OCI-LY1 (cell line): ENCODE measurements at regions not wholly inside any gene's neighbourhood (a gene's known extent, or its start where the extent isn't known, plus 50 kb on each side); places are given as distances from the start of the nearest gene placed in this dataset.

Experiments
- H2AFZ ChIP-seq: fragments of 200-600 bp; sonication (generic), shearing (Covaris generic); 2 replicates; pipeline ENCODE4 v1.6.0; 2014; ENCODE audit warnings: antibody characterized with exemption, mild to moderate bottlenecking, low read length
- H3F3A ChIP-seq: fragments of 200-600 bp; sonication (generic), shearing (Covaris generic); 2 replicates; pipeline ENCODE4 v1.6.0; 2014; ENCODE audit warnings: mild to moderate bottlenecking, antibody characterized with exemption, low read length, moderate library complexity; ENCODE audit not compliant: insufficient read depth
- H3K27ac ChIP-seq: fragments of 200-600 bp; sonication (generic); 2 replicates; pipeline ENCODE4 v1.5.1; 2014; ENCODE audit warnings: low read length, mixed run types, mild to moderate bottlenecking, low read depth; ENCODE audit not compliant: poor library complexity, severe bottlenecking
- H3K27me3 ChIP-seq: fragments of 200-600 bp; sonication (generic); 2 replicates; pipeline ENCODE4 v1.6.0; 2014; ENCODE audit warnings: antibody characterized with exemption, mild to moderate bottlenecking, low read length, moderate library complexity; ENCODE audit not compliant: insufficient read depth
- H3K36me3 ChIP-seq: fragments of 200-600 bp; sonication (generic); 2 replicates; pipeline ENCODE4 v1.6.1; 2014; ENCODE audit warnings: mild to moderate bottlenecking, antibody characterized with exemption, low read length, moderate library complexity, mixed read lengths; ENCODE audit not compliant: insufficient read depth
- H3K4me1 ChIP-seq: fragments of 200-600 bp; sonication (generic); 2 replicates; pipeline ENCODE4 v1.5.1; 2014; ENCODE audit warnings: mild to moderate bottlenecking, low read length, moderate library complexity; ENCODE audit not compliant: insufficient read depth, severe bottlenecking
- H3K4me2 ChIP-seq: fragments of 200-600 bp; sonication (generic), shearing (Covaris generic); 2 replicates; pipeline ENCODE4 v1.6.1; 2014; ENCODE audit warnings: low read length
- H3K4me3 ChIP-seq: fragments of 200-600 bp; sonication (generic); 2 replicates; pipeline ENCODE4 v1.5.1; 2014; ENCODE audit warnings: low read length, low read depth, mild to moderate bottlenecking, mixed read lengths; ENCODE audit not compliant: poor library complexity, severe bottlenecking
- H3K79me2 ChIP-seq: fragments of 200-600 bp; shearing (Covaris generic); 2 replicates; pipeline ENCODE4 v1.6.1; 2016; ENCODE audit warnings: mixed run types, low read length, mixed read lengths; ENCODE audit not compliant: insufficient read depth
- H3K9ac ChIP-seq: fragments of 200-600 bp; sonication (generic), shearing (Covaris generic); 2 replicates; pipeline ENCODE4 v1.6.1; 2014; ENCODE audit warnings: mild to moderate bottlenecking, low read length, mixed read lengths
- H3K9me2 ChIP-seq: fragments of 200-600 bp; sonication (generic), shearing (Covaris generic); 2 replicates; pipeline ENCODE4 v1.6.1; 2014; ENCODE audit warnings: low read depth, mild to moderate bottlenecking, low read length, mixed read lengths
- H3K9me3 ChIP-seq: fragments of 200-600 bp; shearing (Covaris generic); 2 replicates; pipeline ENCODE4 v1.6.1; 2014; ENCODE audit warnings: low read length, mixed read lengths
- H4K20me1 ChIP-seq: fragments of 200-600 bp; sonication (generic), shearing (Covaris generic); 2 replicates; pipeline ENCODE4 v1.6.0; 2016; ENCODE audit warnings: mild to moderate bottlenecking, low read length; ENCODE audit not compliant: insufficient read depth
- CTCF ChIP-seq: fragments of 200-600 bp; sonication (generic), shearing (Covaris generic); IDR thresholded peaks from 2 replicates; pipeline ENCODE4 v1.5.1; 2017; ENCODE audit warnings: mild to moderate bottlenecking, antibody characterized with exemption, low read length, moderate library complexity, mixed read lengths
- EZH2 ChIP-seq: fragments of 200-600 bp; sonication (generic), shearing (Covaris generic); IDR thresholded peaks from 2 replicates; pipeline ENCODE4 v1.8.0; 2017; ENCODE audit warnings: borderline replicate concordance, mixed run types, mild to moderate bottlenecking, antibody characterized with exemption, low read length, moderate library complexity, mixed read lengths

GRCh38 chr4:77375866-77376607, 219.0 kb downstream of the CCNG2 start:
- Histone ChIP-seq H3K9ac (no peak overlapping the region), H3K4me1 (no peaks in the 10 kb centered on the region)
- TF ChIP-seq CTCF (no peak), EZH2 (no peak)

GRCh38 chr4:77376788-77377460, 219.9 kb downstream of the CCNG2 start:
- Histone ChIP-seq H3K9me2 (no peaks in the 10 kb centered on the region), H2AFZ (no peak overlapping the region), H3K79me2 (no peaks in the 10 kb centered on the region), H3K4me3 (no peak overlapping the region), H3K9me3 (no peaks in the 10 kb centered on the region), H3K4me2 (no peak overlapping the region), H3K27me3 (no peaks in the 10 kb centered on the region), H3K27ac (no peak overlapping the region), H4K20me1 (no peaks in the 10 kb centered on the region), H3K36me3 (no peaks in the 10 kb centered on the region), H3K4me1 (no peaks in the 10 kb centered on the region), H3F3A (no peaks in the 10 kb centered on the region), H3K9ac (no peak overlapping the region)
- TF ChIP-seq CTCF (peak; percentile 7; the same call in 1 of the 2 replicates), EZH2 (no peak)

More at GRCh38 chr4:77375866-77376607, 219.0 kb downstream of the CCNG2 start:
- Histone ChIP-seq H3K36me3 (no peaks in the 10 kb centered on the region), H2AFZ (no peak overlapping the region), H3K9me2 (no peaks in the 10 kb centered on the region), H3K4me2 (no peak overlapping the region), H3K27ac (no peak overlapping the region), H3K27me3 (no peaks in the 10 kb centered on the region), H4K20me1 (no peaks in the 10 kb centered on the region), H3K79me2 (no peaks in the 10 kb centered on the region), H3K9me3 (no peaks in the 10 kb centered on the region), H3K4me3 (no peak overlapping the region), H3F3A (no peaks in the 10 kb centered on the region)

- Histone ChIP-seq H2AFZ (no peak overlapping the region), H3F3A (no peaks in the 10 kb centered on the region), H3K27me3 (no peaks in the 10 kb centered on the region), H3K4me2 (no peak overlapping the region), H3K79me2 (no peaks in the 10 kb centered on the region), H3K9me3 (no peaks in the 10 kb centered on the region), H3K4me1 (no peaks in the 10 kb centered on the region), H3K9ac (no peak overlapping the region), H3K36me3 (no peaks in the 10 kb centered on the region), H4K20me1 (no peaks in the 10 kb centered on the region), H3K27ac (no peak overlapping the region), H3K9me2 (no peaks in the 10 kb centered on the region), H3K4me3 (no peak overlapping the region)
- TF ChIP-seq EZH2 (no peak), CTCF (no peak)
Observed at GRCh38 chr4:77384094-77384493, 221.5 kb upstream of the CXCL13 start.
